Psoas muscle (tissue), 7 donors: ENCODE measurements at regions not wholly inside any gene's neighbourhood (a gene's known extent, or its start where the extent isn't known, plus 50 kb on each side); places are given as distances from the start of the nearest gene placed in this dataset.

ENCODE experiments used
- ATAC-seq, 4 donors: fragments of 200-7000 bp; cut with Tn5 transposase; one replicate each; pipeline ENCODE4 v1.9.1; 2020; ENCODE audit warnings: moderate library complexity in 3 of 4, mild to moderate bottlenecking in 2 of 4
- DNase-seq, 2 donors: peaks; one replicate each; pipeline ENCODE4 v3.0.0-alpha.2; 2020
- H3K27ac ChIP-seq: fragments of 200-600 bp; one replicate; pipeline ENCODE4 v1.8.0; 2022
- H3K27me3 ChIP-seq, 3 donors: fragments of 200-600 bp in 1 of 3; one replicate each; pipeline versions ENCODE4 v1.6.1 to v1.8.0; 2013 to 2022; ENCODE audit warnings: low read length in 2 of 3, mild to moderate bottlenecking in 2 of 3, moderate library complexity in 1 of 3; ENCODE audit not compliant: insufficient read depth in 3 of 3
- H3K36me3 ChIP-seq, 2 donors: fragments of 200-600 bp in 1 of 2; one replicate each; pipeline versions ENCODE4 v1.6.1 to v1.8.0; 2013 to 2022; ENCODE audit warnings: low read depth in 1 of 2, mild to moderate bottlenecking in 1 of 2, moderate library complexity in 1 of 2; ENCODE audit not compliant: insufficient read depth in 1 of 2
- H3K4me1 ChIP-seq: fragments of 200-600 bp; one replicate; pipeline ENCODE4 v1.8.0; 2022
- H3K4me3 ChIP-seq: fragments of 200-600 bp; one replicate; pipeline ENCODE4 v1.8.0; 2022; ENCODE audit warnings: mild to moderate bottlenecking
- H3K9me3 ChIP-seq: fragments of 200-600 bp; one replicate; pipeline ENCODE4 v1.8.0; 2022
- CTCF ChIP-seq: fragments of 200-600 bp; IDR thresholded peaks from one replicate; pipeline ENCODE4 v1.8.0; 2022; ENCODE audit warnings: antibody characterized with exemption
- WGBS, 3 donors: extraction: QIAGEN DNeasy Blood & Tissue Kit; methylation state at CpG; one replicate each; pipeline versions ENCODE4 v1.1.6 to v1.1.7; 2013; 5-methylcytosine and 5-hydroxymethylcytosine counted together
- intact Hi-C, 2 donors: fragments of 100-400 bp; cut with DNase I; formaldehyde crosslinking; loops; one replicate each; pipeline versions ENCODE4 v1.11.0 to v1.14.2; 2022
- donor health status: healthy with polysubstance abuse.
- donor health status: DM: no; HTN: no; CAD: no; lungs with moderate emphysema.
- donor health status: Bipolar disorder and iron deficiency.
- donor health status: healthy.
- donor health status: DM: yes; HTN: yes; CAD: no.
- donor health status: DM: no; HTN: no; CAD: no.
- donor health status: DM: yes; HTN: yes; CAD: no.

- no peak for ATAC-seq
- intact Hi-C loops: no loop called here
- no peak overlapping the region for H3K4me3 ChIP-seq
- WGBS, 3 donors: 86 to 90% (median 87%) methylated on average over 3 of the region's 3 CpGs
- peaks cover 7% of the 10 kb centered on the region for H3K9me3 ChIP-seq
- H3K36me3 ChIP-seq: no peaks in the 10 kb centered on the region
- no peak overlapping the region for H3K27ac ChIP-seq
- H3K27me3 ChIP-seq: no peaks in the 10 kb centered on the region
- DNase-seq: no peak
- no peak for TF ChIP-seq CTCF
- no peaks in the 10 kb centered on the region for H3K4me1 ChIP-seq
Measured at GRCh38 chr4:103892586-103892985, 172.8 kb upstream of the TACR3 start.

GRCh38 chr4:103887191-103887590 is 167.4 kb upstream of the TACR3 start:
- no peaks in the 10 kb centered on the region for H3K36me3 ChIP-seq
- intact Hi-C loops: no loop called here
- ATAC-seq: no peak
- DNase-seq: no peak
- H3K27me3 ChIP-seq: no peaks in the 10 kb centered on the region
- TF ChIP-seq CTCF: no peak
- no peaks in the 10 kb centered on the region for H3K4me1 ChIP-seq
- no peak overlapping the region for H3K27ac ChIP-seq
- H3K9me3 ChIP-seq: peaks cover 3% of the 10 kb centered on the region
- WGBS, 3 donors: 44 to 61% (median 50%) methylated on average over 1 of the region's 1 CpG
- no peak overlapping the region for H3K4me3 ChIP-seq

GRCh38 chr4:103885152-103885551 is 165.4 kb upstream of the TACR3 start:
- WGBS, 3 donors: 34 to 57% (median 36%) methylated on average over 3 of the region's 3 CpGs
- H3K4me1 ChIP-seq: no peaks in the 10 kb centered on the region
- H3K27ac ChIP-seq: no peak overlapping the region
- H3K4me3 ChIP-seq: no peak overlapping the region
- intact Hi-C loops: no loop called here
- no peak for TF ChIP-seq CTCF
- ATAC-seq (no peak), DNase-seq (no peak)
- H3K27me3 ChIP-seq: no peaks in the 10 kb centered on the region
- H3K36me3 ChIP-seq: no peaks in the 10 kb centered on the region
- H3K9me3 ChIP-seq: no peaks in the 10 kb centered on the region

GRCh38 chr4:103867311-103867710 is 147.5 kb upstream of the TACR3 start:
- Histone ChIP-seq H3K36me3 (no peaks in the 10 kb centered on the region), H3K9me3 (no peaks in the 10 kb centered on the region), H3K27ac (no peak overlapping the region), H3K4me1 (no peaks in the 10 kb centered on the region), H3K4me3 (no peak overlapping the region), H3K27me3 (no peaks in the 10 kb centered on the region)
- no peak for DNase-seq
- intact Hi-C loops: no loop called here
- TF ChIP-seq CTCF: no peak
- 81 to 98% (median 92%) methylated on average over 2 of the region's 2 CpGs for WGBS, 3 donors
- no peak for ATAC-seq

- no peaks in the 10 kb centered on the region for H3K9me3 ChIP-seq
- no peaks in the 10 kb centered on the region for H3K27me3 ChIP-seq
- H3K27ac ChIP-seq: no peak overlapping the region
- intact Hi-C loops: no loop called here
- no peaks in the 10 kb centered on the region for H3K4me1 ChIP-seq
- TF ChIP-seq CTCF: no peak
- no peak for DNase-seq
- H3K36me3 ChIP-seq: no peaks in the 10 kb centered on the region
- no peak overlapping the region for H3K4me3 ChIP-seq
- no peak for ATAC-seq
Measured at GRCh38 chr4:103853627-103854026, 133.8 kb upstream of the TACR3 start.
